HG03060 (cell line): ENCODE measurements at regions not wholly inside any gene's neighbourhood (a gene's known extent, or its start where the extent isn't known, plus 50 kb on each side); places are given as distances from the start of the nearest gene placed in this dataset.

ENCODE experiments used
- ATAC-seq: cut with Tn5 transposase; IDR thresholded peaks from one replicate; pipeline ENCODE4 v1.9.1; 2021; ENCODE audit warnings: low read depth, moderate number of reproducible peaks; ENCODE audit not compliant: unreplicated experiment

GRCh38 chr13:59450229-59450628 is 713.5 kb downstream of the DIAPH3 start:
- ATAC-seq, result no peak

GRCh38 chr13:59451236-59451635 is 712.5 kb downstream of the DIAPH3 start:
- no peak for ATAC-seq

GRCh38 chr13:59452189-59452890 is 711.4 kb downstream of the DIAPH3 start:
- ATAC-seq, result no peak

GRCh38 chr13:59458908-59459579 is 704.7 kb downstream of the DIAPH3 start:
- ATAC-seq, result no peak

- ATAC-seq, result no peak
Measured at GRCh38 chr13:59459972-59460371, 703.8 kb downstream of the DIAPH3 start.

- no peak for ATAC-seq
Measured at GRCh38 chr13:59461411-59461810, 702.3 kb downstream of the DIAPH3 start.

GRCh38 chr13:59463023-59463422 is 700.7 kb downstream of the DIAPH3 start:
- no peak for ATAC-seq

GRCh38 chr13:59464926-59465325 is 698.8 kb downstream of the DIAPH3 start:
- ATAC-seq, result no peak

- no peak for ATAC-seq
Measured at GRCh38 chr13:59468396-59468795, 695.3 kb downstream of the DIAPH3 start.

- no peak for ATAC-seq
Measured at GRCh38 chr13:59471106-59471505, 692.6 kb downstream of the DIAPH3 start.

- no peak for ATAC-seq
Measured at GRCh38 chr13:59472134-59472533, 691.6 kb downstream of the DIAPH3 start.

GRCh38 chr13:59474696-59475095 is 689.0 kb downstream of the DIAPH3 start:
- no peak for ATAC-seq

- no peak for ATAC-seq
Measured at GRCh38 chr13:59475911-59476310, 687.8 kb downstream of the DIAPH3 start.

GRCh38 chr13:59476366-59476765 is 687.4 kb downstream of the DIAPH3 start:
- ATAC-seq, result no peak

- no peak for ATAC-seq
Measured at GRCh38 chr13:59477011-59477410, 686.7 kb downstream of the DIAPH3 start.

GRCh38 chr13:59478908-59479307 is 684.8 kb downstream of the DIAPH3 start:
- no peak for ATAC-seq

GRCh38 chr13:59479629-59480028 is 684.1 kb downstream of the DIAPH3 start:
- ATAC-seq, result no peak

GRCh38 chr13:59480396-59481259 is 683.1 kb downstream of the DIAPH3 start:
- no peak for ATAC-seq

- ATAC-seq, result no peak
Measured at GRCh38 chr13:59483501-59484145, 680.1 kb downstream of the DIAPH3 start.

- no peak for ATAC-seq
Measured at GRCh38 chr13:59487883-59488282, 675.8 kb downstream of the DIAPH3 start.

- ATAC-seq, result no peak
Measured at GRCh38 chr13:59488436-59488835, 675.3 kb downstream of the DIAPH3 start.
